Skeletal muscle satellite cell (primary cell): ENCODE measurements at regions not wholly inside any gene's neighbourhood (a gene's known extent, or its start where the extent isn't known, plus 50 kb on each side); places are given as distances from the start of the nearest gene placed in this dataset.

Experiments
- H3K27me3 ChIP-seq: 2 replicates; pipeline ENCODE4 v1.7.0; 2013; ENCODE audit warnings: low read length; ENCODE audit not compliant: control insufficient read depth, insufficient read depth
- H3K36me3 ChIP-seq: 2 replicates; pipeline ENCODE4 v1.7.0; 2013; ENCODE audit warnings: mild to moderate bottlenecking, control low read depth, low read length; ENCODE audit not compliant: insufficient read depth
- H3K4me1 ChIP-seq: 2 replicates; pipeline ENCODE4 v1.7.0; 2013; ENCODE audit warnings: low read length; ENCODE audit not compliant: control insufficient read depth, insufficient read depth
- H3K4me2 ChIP-seq: 2 replicates; pipeline ENCODE4 v1.7.0; 2013; ENCODE audit warnings: mild to moderate bottlenecking, low read length
- H3K4me3 ChIP-seq: 2 replicates; pipeline ENCODE4 v1.7.0; 2013; ENCODE audit warnings: low read length
- H3K9ac ChIP-seq: 2 replicates; pipeline ENCODE4 v1.7.0; 2013; ENCODE audit warnings: mild to moderate bottlenecking, low read depth, low read length, moderate library complexity
- H3K9me3 ChIP-seq: replicated peaks from 2 replicates; pipeline ENCODE4 v1.7.0; 2013; ENCODE audit warnings: mild to moderate bottlenecking, control low read depth, low read length

- H3K27me3 ChIP-seq = peaks cover 5% of the 10 kb centered on the region
- no peaks in the 10 kb centered on the region for H3K36me3 ChIP-seq
- no peak overlapping the region for H3K9ac ChIP-seq
- H3K4me3 ChIP-seq = no peak overlapping the region
- no peaks in the 10 kb centered on the region for H3K4me1 ChIP-seq
- H3K4me2 ChIP-seq = no peak overlapping the region
- no peaks in the 10 kb centered on the region for H3K9me3 ChIP-seq
Observed at GRCh38 chr9:14011799-14012560, 302.0 kb downstream of the NFIB start.

- H3K4me2 ChIP-seq = no peak overlapping the region
- H3K4me3 ChIP-seq = no peak overlapping the region
- H3K27me3 ChIP-seq = peaks cover 26% of the 10 kb centered on the region
- H3K36me3 ChIP-seq = no peaks in the 10 kb centered on the region
- no peak overlapping the region for H3K9ac ChIP-seq
- no peaks in the 10 kb centered on the region for H3K4me1 ChIP-seq
- H3K9me3 ChIP-seq = no peaks in the 10 kb centered on the region
Observed at GRCh38 chr9:14007190-14007769, 306.7 kb downstream of the NFIB start.

- Histone ChIP-seq H3K4me2 (no peak overlapping the region), H3K27me3 (peaks cover 26% of the 10 kb centered on the region), H3K9ac (no peak overlapping the region), H3K4me1 (no peaks in the 10 kb centered on the region), H3K9me3 (no peaks in the 10 kb centered on the region), H3K4me3 (no peak overlapping the region), H3K36me3 (no peaks in the 10 kb centered on the region)
Observed at GRCh38 chr9:14006386-14007187, 307.4 kb downstream of the NFIB start.

GRCh38 chr9:14004110-14004509 is 309.8 kb downstream of the NFIB start:
- Histone ChIP-seq H3K4me2 (no peak overlapping the region), H3K4me1 (no peaks in the 10 kb centered on the region), H3K9me3 (no peaks in the 10 kb centered on the region), H3K27me3 (peaks cover 26% of the 10 kb centered on the region), H3K9ac (no peak overlapping the region), H3K36me3 (no peaks in the 10 kb centered on the region), H3K4me3 (no peak overlapping the region)

GRCh38 chr9:13994240-13994639 is 319.7 kb downstream of the NFIB start:
- Histone ChIP-seq H3K9me3 (no peaks in the 10 kb centered on the region), H3K4me3 (no peak overlapping the region), H3K27me3 (no peaks in the 10 kb centered on the region), H3K4me2 (no peak overlapping the region), H3K36me3 (no peaks in the 10 kb centered on the region), H3K4me1 (peaks cover 12% of the 10 kb centered on the region), H3K9ac (no peak overlapping the region)

- no peak overlapping the region for H3K4me3 ChIP-seq
- H3K36me3 ChIP-seq = no peaks in the 10 kb centered on the region
- no peak overlapping the region for H3K4me2 ChIP-seq
- H3K9me3 ChIP-seq = no peaks in the 10 kb centered on the region
- H3K4me1 ChIP-seq = peaks cover 12% of the 10 kb centered on the region
- no peak overlapping the region for H3K9ac ChIP-seq
- H3K27me3 ChIP-seq = no peaks in the 10 kb centered on the region
Observed at GRCh38 chr9:13993632-13994185, 320.2 kb downstream of the NFIB start.

GRCh38 chr9:13992138-13993088 is 321.5 kb downstream of the NFIB start:
- peaks cover 12% of the 10 kb centered on the region for H3K4me1 ChIP-seq
- H3K36me3 ChIP-seq = no peaks in the 10 kb centered on the region
- H3K9me3 ChIP-seq = no peaks in the 10 kb centered on the region
- no peak overlapping the region for H3K4me3 ChIP-seq
- H3K9ac ChIP-seq = no peak overlapping the region
- H3K4me2 ChIP-seq = peak overlapping the region; percentile 21
- H3K27me3 ChIP-seq = no peaks in the 10 kb centered on the region

GRCh38 chr9:13991395-13991794 is 322.5 kb downstream of the NFIB start:
- H3K9me3 ChIP-seq = no peaks in the 10 kb centered on the region

GRCh38 chr9:13990994-13991393 is 322.9 kb downstream of the NFIB start:
- H3K9me3 ChIP-seq = no peaks in the 10 kb centered on the region
- no peaks in the 10 kb centered on the region for H3K27me3 ChIP-seq
- H3K9ac ChIP-seq = no peak overlapping the region
- no peak overlapping the region for H3K4me3 ChIP-seq
- no peak overlapping the region for H3K4me2 ChIP-seq
- H3K4me1 ChIP-seq = peaks cover 12% of the 10 kb centered on the region
- no peaks in the 10 kb centered on the region for H3K36me3 ChIP-seq

More at GRCh38 chr9:13991395-13991794, 322.5 kb downstream of the NFIB start:
- H3K27me3 ChIP-seq = no peaks in the 10 kb centered on the region
- H3K4me2 ChIP-seq = no peak overlapping the region
- no peak overlapping the region for H3K4me3 ChIP-seq
- H3K36me3 ChIP-seq = no peaks in the 10 kb centered on the region
- H3K9ac ChIP-seq = no peak overlapping the region
- H3K4me1 ChIP-seq = peaks cover 12% of the 10 kb centered on the region

GRCh38 chr9:13990331-13990730 is 323.6 kb downstream of the NFIB start:
- Histone ChIP-seq H3K9me3 (no peaks in the 10 kb centered on the region), H3K4me1 (peaks cover 12% of the 10 kb centered on the region), H3K9ac (no peak overlapping the region), H3K27me3 (no peaks in the 10 kb centered on the region), H3K4me2 (no peak overlapping the region), H3K4me3 (no peak overlapping the region), H3K36me3 (no peaks in the 10 kb centered on the region)
